ENCODE measurements at regions not wholly inside any gene's neighbourhood (a gene's known extent, or its start where the extent isn't known, plus 50 kb on each side); places are given as distances from the start of the nearest gene placed in this dataset.

GRCh38 chr12:91968777-91969171, 176.9 kb downstream of the BTG1 start:
- TF ChIP-seq CTCF (IDR thresholded peaks at IDR 0.05; ENCODE audit: low read depth, low read length), result no peak
- TF ChIP-seq EZH2phosphoT487 (IDR thresholded peaks at IDR 0.05; ENCODE audit: low read depth), result no peak

All from OCI-LY3 (cell line).